CD4-positive, alpha-beta T cell (primary cell): ENCODE measurements at regions not wholly inside any gene's neighbourhood (a gene's known extent, or its start where the extent isn't known, plus 50 kb on each side); places are given as distances from the start of the nearest gene placed in this dataset.

ENCODE experiments used
- ATAC-seq: fragments of 200-7000 bp; cut with Tn5 transposase; one replicate; pipeline ENCODE4 v1.10.0; 2022; ENCODE audit warnings: mild to moderate bottlenecking; ENCODE audit not compliant: poor library complexity
- CTCF ChIA-PET: fragments of 350-600 bp; sonication (Branson Sonifier 250); formaldehyde crosslinking; loops from one replicate; lab custom pipeline; 2021; ENCODE audit warnings: antibody characterized with exemption, inconsistent platforms; lab: Charles Lee
- POLR2A ChIA-PET: fragments of 350-600 bp; sonication (Branson Sonifier 250); formaldehyde crosslinking; loops from one replicate; lab custom pipeline; 2021; ENCODE audit warnings: antibody characterized with exemption, inconsistent platforms; lab: Charles Lee
- DNase-seq, 14 experiments: peaks; one replicate each; pipeline ENCODE4 v3.0.0-alpha.2; 2013 to 2020; ENCODE audit warnings: mixed read lengths in 2 of 14
- H3K27ac ChIP-seq, 2 donors: one replicate each; pipeline versions ENCODE4 v1.5.1 to v1.7.0; 2013; ENCODE audit warnings: low read length in 2 of 2, low read depth in 1 of 2, mild to moderate bottlenecking in 1 of 2
- H3K27me3 ChIP-seq, 2 experiments: 1 replicate in 1 of 2; 2 replicates in 1 of 2; pipeline versions ENCODE4 v1.6.1 to v1.7.0; 2013; ENCODE audit warnings: low read length in 2 of 2, control low read depth in 1 of 2, mild to moderate bottlenecking in 1 of 2, moderate library complexity in 1 of 2; ENCODE audit not compliant: insufficient read depth in 2 of 2, control insufficient read depth in 1 of 2
- H3K36me3 ChIP-seq: one replicate; pipeline ENCODE4 v1.6.1; 2013; ENCODE audit warnings: low read length, control low read depth; ENCODE audit not compliant: insufficient read depth
- H3K4me1 ChIP-seq: one replicate; pipeline ENCODE4 v1.6.1; 2013; ENCODE audit warnings: low read length, control low read depth; ENCODE audit not compliant: insufficient read depth
- H3K4me3 ChIP-seq: one replicate; pipeline ENCODE4 v1.5.1; 2013; ENCODE audit warnings: mild to moderate bottlenecking, low read length, moderate library complexity
- H3K9me3 ChIP-seq, 2 experiments: 1 replicate in 1 of 2; 2 replicates in 1 of 2; pipeline versions ENCODE4 v1.6.1 to v1.7.0; 2013; ENCODE audit warnings: low read length in 2 of 2, mild to moderate bottlenecking in 2 of 2, control low read depth in 1 of 2, moderate library complexity in 1 of 2; ENCODE audit not compliant: control insufficient read depth in 1 of 2, insufficient read depth in 1 of 2
- H3K27ac Mint-ChIP-seq: one replicate; pipeline ENCODE4 v1.8.0; 2020; ENCODE audit warnings: mixed read lengths
- H3K27me3 Mint-ChIP-seq: one replicate; pipeline ENCODE4 v1.8.0; 2021; ENCODE audit warnings: mixed read lengths
- H3K36me3 Mint-ChIP-seq: one replicate; pipeline ENCODE4 v1.8.0; 2021; ENCODE audit warnings: low read depth, mixed read lengths
- H3K4me1 Mint-ChIP-seq: one replicate; pipeline ENCODE4 v1.8.0; 2021; ENCODE audit warnings: low read depth, mixed read lengths
- H3K4me3 Mint-ChIP-seq: one replicate; pipeline ENCODE4 v1.8.0; 2020; ENCODE audit warnings: mild to moderate bottlenecking, mixed read lengths
- H3K9me3 Mint-ChIP-seq: one replicate; pipeline ENCODE4 v1.8.0; 2020; ENCODE audit warnings: mixed read lengths
- intact Hi-C, 2 experiments: fragments of 100-400 bp; cut with DNase I in 1 of 2; cut with micrococcal nuclease in 1 of 2; formaldehyde crosslinking; loops; one replicate each; pipeline versions ENCODE4 v1.15.1 to v1.9.0; 2023 to 2025; cut with DNase I, micrococcal nuclease
- TF ChIP-seq, protein P1 (sequence below): fragments of 200-600 bp; IDR thresholded peaks from one replicate; pipeline ENCODE4 v1.8.0; 2022; ENCODE audit warnings: antibody characterized with exemption, mild to moderate bottlenecking

- CTCF ChIA-PET: no interaction called here
- ATAC-seq: no peak
- TF ChIP-seq, protein P1, sequence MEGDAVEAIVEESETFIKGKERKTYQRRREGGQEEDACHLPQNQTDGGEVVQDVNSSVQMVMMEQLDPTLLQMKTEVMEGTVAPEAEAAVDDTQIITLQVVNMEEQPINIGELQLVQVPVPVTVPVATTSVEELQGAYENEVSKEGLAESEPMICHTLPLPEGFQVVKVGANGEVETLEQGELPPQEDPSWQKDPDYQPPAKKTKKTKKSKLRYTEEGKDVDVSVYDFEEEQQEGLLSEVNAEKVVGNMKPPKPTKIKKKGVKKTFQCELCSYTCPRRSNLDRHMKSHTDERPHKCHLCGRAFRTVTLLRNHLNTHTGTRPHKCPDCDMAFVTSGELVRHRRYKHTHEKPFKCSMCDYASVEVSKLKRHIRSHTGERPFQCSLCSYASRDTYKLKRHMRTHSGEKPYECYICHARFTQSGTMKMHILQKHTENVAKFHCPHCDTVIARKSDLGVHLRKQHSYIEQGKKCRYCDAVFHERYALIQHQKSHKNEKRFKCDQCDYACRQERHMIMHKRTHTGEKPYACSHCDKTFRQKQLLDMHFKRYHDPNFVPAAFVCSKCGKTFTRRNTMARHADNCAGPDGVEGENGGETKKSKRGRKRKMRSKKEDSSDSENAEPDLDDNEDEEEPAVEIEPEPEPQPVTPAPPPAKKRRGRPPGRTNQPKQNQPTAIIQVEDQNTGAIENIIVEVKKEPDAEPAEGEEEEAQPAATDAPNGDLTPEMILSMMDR: no peak
Observed at GRCh38 chr20:46804126-46804525, 90.5 kb upstream of the EYA2 start.

GRCh38 chr20:46805836-46806235 is 88.8 kb upstream of the EYA2 start:
- POLR2A ChIA-PET: no interaction called here
- Histone ChIP-seq H3K4me1 (no peaks in the 10 kb centered on the region), H3K9me3 (peaks cover 0 to 3% of the 10 kb centered on the region in 2 experiments), H3K36me3 (no peaks in the 10 kb centered on the region), H3K27ac (no peak overlapping the region), H3K4me3 (no peak overlapping the region), H3K27me3 (peaks cover 10 to 24% of the 10 kb centered on the region in 2 experiments)
- ATAC-seq: no peak
- Mint-ChIP-seq H3K36me3 (no peaks in the 10 kb centered on the region), H3K27me3 (peaks cover 45% of the 10 kb centered on the region), H3K9me3 (no peaks in the 10 kb centered on the region), H3K4me3 (no peak overlapping the region), H3K4me1 (no peaks in the 10 kb centered on the region), H3K27ac (no peak overlapping the region)
- DNase-seq: no peak
- TF ChIP-seq, protein P1: no peak
- intact Hi-C loops: no loop called here
- CTCF ChIA-PET: no interaction called here

More at GRCh38 chr20:46804126-46804525, 90.5 kb upstream of the EYA2 start:
- no peaks in the 10 kb centered on the region for H3K36me3 ChIP-seq
- intact Hi-C loops: no loop called here
- Mint-ChIP-seq H3K27me3 (peaks cover 38% of the 10 kb centered on the region), H3K4me3 (no peak overlapping the region), H3K9me3 (no peaks in the 10 kb centered on the region), H3K36me3 (no peaks in the 10 kb centered on the region), H3K4me1 (no peaks in the 10 kb centered on the region), H3K27ac (no peak overlapping the region)
- H3K9me3 ChIP-seq: peaks cover 0 to 3% of the 10 kb centered on the region in 2 experiments
- POLR2A ChIA-PET: no interaction called here
- no peaks in the 10 kb centered on the region for H3K4me1 ChIP-seq
- no peak overlapping the region for H3K27ac ChIP-seq
- no peak for DNase-seq
- peaks cover 3 to 20% of the 10 kb centered on the region in 2 experiments for H3K27me3 ChIP-seq
- no peak overlapping the region for H3K4me3 ChIP-seq

GRCh38 chr20:46807998-46808397 is 86.6 kb upstream of the EYA2 start:
- no peak overlapping the region for H3K4me3 ChIP-seq
- H3K4me1 ChIP-seq: no peaks in the 10 kb centered on the region
- Mint-ChIP-seq H3K27me3 (peaks cover 56% of the 10 kb centered on the region), H3K36me3 (no peaks in the 10 kb centered on the region), H3K27ac (no peak overlapping the region), H3K4me3 (no peak overlapping the region), H3K9me3 (no peaks in the 10 kb centered on the region), H3K4me1 (no peaks in the 10 kb centered on the region)
- H3K36me3 ChIP-seq: no peaks in the 10 kb centered on the region
- no peak for ATAC-seq
- intact Hi-C loops: no loop called here
- no peaks in the 10 kb centered on the region for H3K9me3 ChIP-seq
- no peak overlapping the region for H3K27ac ChIP-seq
- ChIA-PET CTCF (no interaction called here), POLR2A (no interaction called here)
- DNase-seq: no peak
- TF ChIP-seq, protein P1: no peak
- H3K27me3 ChIP-seq: peaks cover 9 to 31% of the 10 kb centered on the region in 2 experiments
